Keratinocyte (primary cell): ENCODE measurements at regions not wholly inside any gene's neighbourhood (a gene's known extent, or its start where the extent isn't known, plus 50 kb on each side); places are given as distances from the start of the nearest gene placed in this dataset.

Experiments used
- DNase-seq: peaks from one replicate; pipeline ENCODE4 v3.0.0-alpha.2; 2011; ENCODE audit warnings: low read depth, missing footprints, low spot score
- FAIRE-seq: peaks from 2 replicates; lab custom pipeline; 2011; peaks lifted over from hg19 to GRCh38; lab: Jason Lieb, UNC
- H2AFZ ChIP-seq: 2 replicates; pipeline ENCODE4 v1.6.0; 2012; ENCODE audit warnings: low read length, control low read depth, inconsistent platforms; ENCODE audit not compliant: control insufficient read depth
- H3K27ac ChIP-seq: 2 replicates; pipeline ENCODE4 v1.5.1; 2011; ENCODE audit warnings: low read length; ENCODE audit not compliant: control insufficient read depth, insufficient read depth
- H3K27me3 ChIP-seq: 3 replicates; pipeline ENCODE4 v1.6.0; 2011; ENCODE audit warnings: low read length; ENCODE audit not compliant: control insufficient read depth, insufficient read depth; ENCODE audit errors: extremely low read depth
- H3K36me3 ChIP-seq, 2 experiments: 2 replicates in 1 of 2; 3 replicates in 1 of 2; pipeline ENCODE4 v1.5.1; 2011; ENCODE audit warnings: low read length in 2 of 2, mild to moderate bottlenecking in 1 of 2; ENCODE audit not compliant: control insufficient read depth in 2 of 2, insufficient read depth in 2 of 2; ENCODE audit errors: extremely low read depth in 1 of 2
- H3K4me1 ChIP-seq: 3 replicates; pipeline ENCODE4 v1.5.1; 2011; ENCODE audit warnings: low read length; ENCODE audit not compliant: control insufficient read depth, insufficient read depth; ENCODE audit errors: extremely low read depth
- H3K4me2 ChIP-seq: 3 replicates; pipeline ENCODE4 v1.6.0; 2011; ENCODE audit warnings: low read depth, low read length; ENCODE audit not compliant: control insufficient read depth, insufficient read depth; ENCODE audit errors: extremely low read depth
- H3K4me3 ChIP-seq, 3 experiments: fragments of 200-600 bp in 1 of 3; sonication (generic) in 1 of 3; 2 replicates in 2 of 3; 3 replicates in 1 of 3; pipeline ENCODE4 v1.5.1; 2011 to 2016; ENCODE audit warnings: low read length in 3 of 3, mild to moderate bottlenecking in 3 of 3, control low read depth in 2 of 3, inconsistent platforms in 1 of 3, low read depth in 1 of 3, mixed read lengths in 1 of 3, mixed run types in 1 of 3, moderate library complexity in 1 of 3; ENCODE audit not compliant: control insufficient read depth in 2 of 3, insufficient read depth in 2 of 3; ENCODE audit errors: extremely low read depth in 1 of 3
- H3K79me2 ChIP-seq: 2 replicates; pipeline ENCODE4 v1.6.0; 2012; ENCODE audit warnings: low read length; ENCODE audit not compliant: control insufficient read depth, insufficient read depth
- H3K9ac ChIP-seq: 3 replicates; pipeline ENCODE4 v1.6.0; 2011; ENCODE audit warnings: low read length; ENCODE audit not compliant: control insufficient read depth, insufficient read depth; ENCODE audit errors: extremely low read depth
- H3K9me1 ChIP-seq: 3 replicates; pipeline ENCODE4 v1.6.0; 2011; ENCODE audit warnings: low read length; ENCODE audit not compliant: control insufficient read depth, insufficient read depth; ENCODE audit errors: extremely low read depth
- H3K9me3 ChIP-seq: 2 replicates; pipeline ENCODE4 v1.5.1; 2012; ENCODE audit warnings: low read depth, low read length; ENCODE audit not compliant: control insufficient read depth
- H4K20me1 ChIP-seq: 3 replicates; pipeline ENCODE4 v1.6.0; 2011; ENCODE audit warnings: low read length; ENCODE audit not compliant: control insufficient read depth, insufficient read depth; ENCODE audit errors: extremely low read depth
- EZH2 ChIP-seq: IDR thresholded peaks from one replicate; pipeline ENCODE4 v1.6.1; 2012; ENCODE audit warnings: inconsistent platforms, mild to moderate bottlenecking, low read length, moderate library complexity
- dilution Hi-C: fragments of 300-500 bp; cut with MboI; formaldehyde crosslinking; loops from one replicate; pipeline ENCODE4 v1.7.0; 2020; ENCODE audit warnings: low sequenced_read_pairs; ENCODE audit not compliant: extremely low pct_ligation_motif_present
- TF ChIP-seq, protein P1 (sequence below), 3 experiments: IDR thresholded peaks in 1 of 3; conservative IDR thresholded peaks in 1 of 3; optimal IDR thresholded peaks in 1 of 3; 2 replicates in 2 of 3; 3 replicates in 1 of 3; pipeline versions ENCODE3 to v1.5.1; 2011; ENCODE audit warnings: low read length in 3 of 3, mild to moderate bottlenecking in 3 of 3, moderate library complexity in 2 of 3, control low read depth in 1 of 3, inconsistent platforms in 1 of 3; ENCODE audit not compliant: insufficient read depth in 2 of 3; ENCODE audit errors: extremely low read depth in 1 of 3

GRCh38 chr3:130827486-130827885 is 66.4 kb upstream of the ATP2C1 start:
- Histone ChIP-seq H2AFZ (no peak overlapping the region), H3K4me2 (no peak overlapping the region), H3K9me3 (no peaks in the 10 kb centered on the region), H3K27ac (no peak overlapping the region), H4K20me1 (no peaks in the 10 kb centered on the region), H3K9me1 (no peaks in the 10 kb centered on the region), H3K4me3 (no peak overlapping the region), H3K79me2 (no peaks in the 10 kb centered on the region), H3K27me3 (no peaks in the 10 kb centered on the region), H3K4me1 (peaks cover 6% of the 10 kb centered on the region), H3K36me3 (no peaks in the 10 kb centered on the region), H3K9ac (no peak overlapping the region)
- dilution Hi-C loops: loop anchor here (5.0 kb wide), 1 partner anchor 55 kb away; no protein-coding TSS in a partner anchor
- TF ChIP-seq, protein P1, sequence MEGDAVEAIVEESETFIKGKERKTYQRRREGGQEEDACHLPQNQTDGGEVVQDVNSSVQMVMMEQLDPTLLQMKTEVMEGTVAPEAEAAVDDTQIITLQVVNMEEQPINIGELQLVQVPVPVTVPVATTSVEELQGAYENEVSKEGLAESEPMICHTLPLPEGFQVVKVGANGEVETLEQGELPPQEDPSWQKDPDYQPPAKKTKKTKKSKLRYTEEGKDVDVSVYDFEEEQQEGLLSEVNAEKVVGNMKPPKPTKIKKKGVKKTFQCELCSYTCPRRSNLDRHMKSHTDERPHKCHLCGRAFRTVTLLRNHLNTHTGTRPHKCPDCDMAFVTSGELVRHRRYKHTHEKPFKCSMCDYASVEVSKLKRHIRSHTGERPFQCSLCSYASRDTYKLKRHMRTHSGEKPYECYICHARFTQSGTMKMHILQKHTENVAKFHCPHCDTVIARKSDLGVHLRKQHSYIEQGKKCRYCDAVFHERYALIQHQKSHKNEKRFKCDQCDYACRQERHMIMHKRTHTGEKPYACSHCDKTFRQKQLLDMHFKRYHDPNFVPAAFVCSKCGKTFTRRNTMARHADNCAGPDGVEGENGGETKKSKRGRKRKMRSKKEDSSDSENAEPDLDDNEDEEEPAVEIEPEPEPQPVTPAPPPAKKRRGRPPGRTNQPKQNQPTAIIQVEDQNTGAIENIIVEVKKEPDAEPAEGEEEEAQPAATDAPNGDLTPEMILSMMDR (optimal IDR thresholded peaks at IDR 0.05 in 1 of 3, IDR thresholded peaks at IDR 0.05 in 1 of 3, conservative IDR thresholded peaks at IDR 0.05 in 1 of 3; ENCODE audit: extremely low read depth in 1 of 3, insufficient read depth in 2 of 3, low read length in 3 of 3): no peak
- TF ChIP-seq EZH2: no peak
- no peak for DNase-seq
- FAIRE-seq: no peak

GRCh38 chr3:130828948-130829947 is 64.6 kb upstream of the ATP2C1 start:
- DNase-seq: no peak
- no peaks in the 10 kb centered on the region for H3K79me2 ChIP-seq
- no peaks in the 10 kb centered on the region for H4K20me1 ChIP-seq
- H3K9ac ChIP-seq: no peak overlapping the region
- H3K9me3 ChIP-seq: no peaks in the 10 kb centered on the region
- dilution Hi-C loops: loop anchor here (5.0 kb wide), 1 partner anchor 53 kb away; no protein-coding TSS in a partner anchor
- no peak overlapping the region for H3K27ac ChIP-seq
- TF ChIP-seq, protein P1 (optimal IDR thresholded peaks at IDR 0.05 in 1 of 3, IDR thresholded peaks at IDR 0.05 in 1 of 3, conservative IDR thresholded peaks at IDR 0.05 in 1 of 3; ENCODE audit: extremely low read depth in 1 of 3, insufficient read depth in 2 of 3, low read length in 3 of 3): no peak
- TF ChIP-seq EZH2: no peak
- no peak overlapping the region for H3K4me3 ChIP-seq
- H2AFZ ChIP-seq: no peak overlapping the region
- H3K27me3 ChIP-seq: no peaks in the 10 kb centered on the region
- no peak overlapping the region for H3K4me2 ChIP-seq
- peaks cover 6% of the 10 kb centered on the region for H3K4me1 ChIP-seq
- no peaks in the 10 kb centered on the region for H3K9me1 ChIP-seq
- FAIRE-seq: no peak
- no peaks in the 10 kb centered on the region for H3K36me3 ChIP-seq
